T-helper 22 cell (primary cell): ENCODE measurements at regions not wholly inside any gene's neighbourhood (a gene's known extent, or its start where the extent isn't known, plus 50 kb on each side); places are given as distances from the start of the nearest gene placed in this dataset.
"Not testable (repeated sequence)": the region's sequence is repeated elsewhere in the genome, so short reads cannot be mapped to it uniquely, and the experiment has no call there.

Experiments
- DNase-seq: peaks from one replicate; pipeline ENCODE4 v3.0.0-alpha.2; 2020; ENCODE audit warnings: low read depth

DNA sequence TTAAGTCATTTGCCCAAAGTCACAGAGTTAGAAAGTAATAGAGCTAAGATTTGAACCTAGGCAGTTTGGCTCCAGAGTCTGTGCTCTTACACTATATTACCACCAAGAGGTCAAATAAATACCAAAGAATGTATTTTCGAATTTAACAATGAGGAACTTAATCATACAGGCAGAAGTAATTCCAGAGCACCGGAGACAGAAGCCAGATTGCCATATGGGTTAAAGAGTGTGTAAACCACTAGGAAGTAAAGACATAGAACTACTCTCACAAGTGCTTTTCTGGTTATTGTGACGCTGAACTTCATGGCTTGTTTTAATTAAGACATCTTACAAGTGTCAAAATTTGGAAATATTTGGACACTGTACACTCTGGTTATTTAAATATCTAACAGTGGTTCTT, 114.5 kb upstream of the NBPF19 start:
- not testable (repeated sequence) for DNase-seq

DNA sequence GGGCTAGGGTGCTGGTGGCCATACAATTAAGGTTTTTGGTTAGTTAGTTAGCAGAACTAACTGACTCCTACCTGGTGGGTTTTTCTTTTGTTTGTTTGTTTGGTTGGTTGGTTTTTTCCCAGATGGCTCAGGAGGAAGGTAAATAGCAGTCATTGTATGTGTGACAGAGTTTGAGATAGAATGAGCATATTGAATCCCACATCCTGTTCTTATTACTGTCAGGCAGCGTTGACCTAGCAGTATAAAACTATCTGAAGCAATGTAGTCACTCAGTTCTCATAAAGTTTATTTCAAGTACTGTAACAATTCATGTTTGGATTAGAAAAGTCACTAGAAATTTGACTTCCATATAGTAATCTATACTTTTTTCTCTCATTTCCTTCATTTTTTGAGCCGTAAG, 113.5 kb upstream of the NBPF19 start:
- DNase-seq, result not testable (repeated sequence)

DNA sequence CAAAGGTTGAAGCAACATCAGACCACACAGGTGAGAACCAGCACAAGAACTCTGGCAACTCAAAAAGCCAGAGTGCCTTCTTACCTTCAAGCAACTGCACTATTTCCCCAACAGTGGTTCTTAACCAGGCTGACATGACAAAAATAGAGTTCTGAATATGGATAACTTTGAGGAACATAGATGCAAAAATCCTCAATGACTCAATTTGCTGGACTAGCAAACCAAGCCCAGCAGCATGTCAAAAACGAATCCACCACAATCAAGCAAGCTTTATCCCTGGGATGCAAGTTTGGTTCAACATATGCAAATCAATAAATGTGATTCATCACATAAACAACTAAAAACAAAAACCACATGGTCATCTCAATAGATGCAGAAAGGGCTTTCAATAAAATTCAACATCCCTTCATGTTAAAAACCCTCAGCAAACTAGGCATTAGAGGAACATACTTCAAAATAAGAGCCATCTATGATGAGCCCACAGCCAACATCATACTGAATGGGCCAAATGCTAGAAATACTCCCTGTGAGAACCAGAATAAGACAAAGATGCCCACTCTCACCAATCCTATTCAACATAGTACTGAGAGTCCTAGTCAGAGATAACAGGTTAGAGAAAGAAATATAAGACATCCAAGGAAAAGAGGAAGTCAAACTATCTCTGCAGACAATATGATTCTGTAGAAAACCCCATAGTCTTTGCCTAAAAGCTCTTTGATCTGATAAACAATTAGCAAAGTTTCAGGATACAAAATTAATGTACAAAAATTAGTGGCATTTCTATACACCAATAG, 110.5 kb upstream of the NBPF19 start:
- not testable (repeated sequence) for DNase-seq

DNA sequence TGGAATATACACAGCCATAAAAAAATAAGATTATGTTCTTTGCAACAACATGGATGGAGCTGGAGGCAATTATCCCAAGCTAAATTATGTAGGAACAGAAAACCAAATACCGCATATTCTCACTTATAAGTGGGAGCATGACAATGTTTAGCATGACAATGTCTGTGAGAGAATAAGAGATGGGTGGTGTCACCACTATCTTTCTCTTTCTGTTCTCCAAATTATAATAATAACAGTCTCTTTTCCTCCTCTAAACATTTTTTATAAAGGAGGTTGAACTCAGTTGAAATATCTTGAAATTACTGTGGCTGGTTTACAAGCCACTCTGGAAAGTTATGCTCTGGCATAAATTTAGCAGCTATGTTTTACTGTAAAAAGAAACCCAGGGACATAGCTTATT, 108.4 kb upstream of the NBPF19 start:
- not testable (repeated sequence) for DNase-seq

DNA sequence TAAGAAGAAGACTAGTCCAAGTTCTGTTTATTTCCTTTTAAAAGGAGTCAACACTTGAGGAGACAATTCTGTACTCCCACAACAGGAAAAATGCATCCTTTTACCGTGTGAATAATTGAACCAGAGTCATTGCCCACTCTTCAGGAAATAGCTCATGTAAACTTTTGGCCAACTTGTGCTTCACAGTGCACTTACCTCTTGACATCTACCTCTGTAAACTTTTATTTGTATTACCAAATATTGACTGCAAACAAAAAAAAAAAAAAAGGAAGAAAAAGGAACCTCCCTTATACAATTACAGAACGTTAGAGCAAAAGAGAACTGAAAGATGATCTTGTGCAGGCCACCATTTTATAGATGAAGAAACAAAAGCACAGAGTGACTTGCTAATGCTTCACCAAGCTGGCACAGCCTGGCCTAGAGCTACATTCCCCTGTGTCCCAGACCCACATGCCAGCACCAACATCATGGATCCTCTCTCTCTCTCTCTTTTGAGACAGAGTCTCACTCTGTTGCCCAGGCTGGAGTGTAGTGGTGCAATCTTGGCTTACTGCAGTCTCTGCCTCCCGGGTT, 107.3 kb upstream of the NBPF19 start:
- not testable (repeated sequence) for DNase-seq

DNA sequence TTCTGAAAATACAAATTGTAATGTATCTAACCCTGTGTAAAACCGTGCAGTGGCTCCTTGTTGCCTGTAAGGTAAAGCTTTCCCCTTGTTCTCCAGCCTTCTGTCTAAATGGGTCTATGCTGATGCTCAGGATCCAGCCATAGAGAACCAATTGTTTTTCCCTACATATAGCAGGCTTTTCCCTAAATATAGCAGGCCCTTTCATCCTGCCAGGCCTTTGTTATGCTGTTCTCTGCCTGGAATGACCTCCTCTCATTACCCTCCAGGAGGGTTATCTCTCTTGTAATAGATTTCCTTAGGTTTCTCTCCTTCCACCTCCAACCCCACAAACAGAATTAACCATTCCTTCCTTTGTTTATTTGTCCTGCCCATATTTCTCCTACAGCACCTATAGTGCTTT, 106.5 kb upstream of the NBPF19 start:
- DNase-seq, result not testable (repeated sequence)

DNA sequence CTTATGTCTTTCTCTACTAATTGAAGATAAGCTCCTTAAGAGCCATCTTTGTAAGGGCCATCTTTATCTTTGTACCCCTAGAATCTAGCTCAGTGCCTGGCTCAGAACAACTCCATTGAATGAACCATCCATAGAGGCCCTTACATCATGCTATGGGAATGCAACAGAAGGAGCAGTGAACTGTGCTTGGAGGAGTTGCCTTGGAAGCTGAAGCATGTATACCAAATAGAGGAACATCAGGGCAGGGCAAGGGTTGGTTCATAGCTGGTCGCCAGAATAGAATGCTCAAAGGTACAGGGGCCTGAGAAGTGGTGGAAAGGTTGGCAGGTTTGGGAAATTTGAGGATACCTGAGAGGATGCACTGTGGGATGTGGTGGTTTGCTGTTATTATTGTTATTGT, 105.8 kb upstream of the NBPF19 start:
- DNase-seq, result not testable (repeated sequence)

DNA sequence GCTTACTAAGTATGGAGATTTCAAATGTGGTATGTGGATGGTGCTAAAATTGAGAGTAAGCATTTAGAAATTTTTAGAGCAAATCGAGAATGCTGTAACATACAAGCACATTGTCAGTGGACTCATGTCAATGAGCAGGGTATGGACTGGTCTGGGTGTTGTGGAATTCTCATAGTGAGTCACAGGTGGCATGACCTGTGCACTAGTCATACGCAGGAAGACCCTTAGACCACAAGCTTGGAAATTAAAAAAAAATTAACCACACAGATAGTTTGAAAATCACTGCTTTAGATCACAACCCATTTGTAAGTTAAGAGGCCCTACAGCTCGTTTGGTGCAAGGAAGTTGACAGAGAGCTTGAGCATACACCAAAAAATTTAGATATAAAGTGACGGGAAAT, 102.9 kb upstream of the NBPF19 start:
- DNase-seq, result not testable (repeated sequence)

DNA sequence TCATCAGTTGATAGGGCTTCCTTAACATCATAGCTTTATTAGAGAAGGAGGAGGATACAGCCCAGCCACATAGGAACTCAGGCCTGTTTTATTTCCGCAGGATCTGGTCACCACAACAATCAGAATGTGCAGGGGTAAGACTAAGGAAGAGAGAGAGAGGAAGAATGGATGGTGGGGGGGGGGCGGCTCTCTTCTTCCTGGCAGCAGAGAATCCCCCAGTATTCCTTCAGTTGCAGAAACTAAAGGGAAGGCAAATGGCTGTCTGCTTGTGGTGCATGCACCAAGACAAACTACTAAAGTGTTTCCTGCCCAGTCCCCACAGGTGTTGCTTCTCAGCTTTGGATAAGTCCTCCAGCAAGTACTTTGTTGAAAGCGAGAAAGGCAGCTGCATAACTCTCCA, 96.4 kb upstream of the NBPF19 start:
- DNase-seq, result peak; percentile 0

DNA sequence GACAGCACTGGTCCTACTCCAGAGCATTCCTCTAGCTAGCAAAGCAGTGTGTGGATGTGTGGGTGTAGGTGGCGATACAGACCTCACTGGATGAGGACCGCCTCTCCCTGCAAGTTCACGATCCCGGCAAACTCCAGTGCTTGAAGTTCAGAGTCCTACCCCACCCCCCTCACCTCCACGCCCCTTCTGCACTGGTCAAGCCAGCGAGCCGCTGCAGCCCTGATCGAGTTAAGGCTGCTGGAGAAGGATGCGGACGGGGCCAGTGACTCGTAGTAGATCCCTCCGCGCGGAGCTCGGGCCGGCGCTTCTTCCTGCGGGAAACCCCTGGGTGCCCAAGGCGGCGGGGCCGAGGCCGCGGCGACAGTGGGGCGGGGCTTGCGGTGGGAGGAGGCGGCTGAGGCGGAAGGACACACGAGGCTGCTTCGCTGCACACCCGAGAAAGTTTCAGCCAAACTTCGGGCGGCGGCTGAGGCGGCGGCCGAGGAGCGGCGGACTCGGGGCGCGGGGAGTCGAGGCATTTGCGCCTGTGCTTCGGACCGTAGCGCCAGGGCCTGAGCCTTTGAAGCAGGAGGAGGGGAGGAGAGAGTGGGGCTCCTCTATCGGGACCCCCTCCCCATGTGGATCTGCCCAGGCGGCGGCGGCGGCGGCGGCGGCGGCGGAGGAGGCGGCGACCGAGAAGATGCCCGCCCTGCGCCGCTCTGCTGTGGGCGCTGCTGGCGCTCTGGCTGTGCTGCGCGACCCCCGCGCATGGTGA, 84.5 kb upstream of the NBPF19 start:
- peak; percentile 34 for DNase-seq

DNA sequence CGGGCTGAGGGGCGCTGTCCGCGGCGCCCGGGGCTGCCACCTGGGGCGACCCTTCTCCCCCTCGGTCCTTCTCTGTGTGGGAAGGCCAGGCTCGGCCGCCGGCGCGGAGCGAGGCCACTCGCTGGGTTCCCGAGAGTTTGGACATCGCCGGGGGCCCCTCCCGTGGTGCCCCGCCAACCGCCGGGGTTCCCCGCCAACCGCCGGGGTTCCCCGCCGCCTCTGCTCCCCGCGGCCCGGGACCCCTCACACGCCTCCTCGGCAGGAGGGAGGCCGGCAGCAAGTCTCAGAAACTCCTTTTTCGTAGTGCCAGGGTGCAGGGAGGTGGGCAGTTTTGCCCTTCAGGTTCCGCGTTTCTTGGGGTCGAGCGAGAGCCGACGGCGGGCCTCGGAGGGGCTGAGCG, 83.9 kb upstream of the NBPF19 start:
- not testable (repeated sequence) for DNase-seq

DNA sequence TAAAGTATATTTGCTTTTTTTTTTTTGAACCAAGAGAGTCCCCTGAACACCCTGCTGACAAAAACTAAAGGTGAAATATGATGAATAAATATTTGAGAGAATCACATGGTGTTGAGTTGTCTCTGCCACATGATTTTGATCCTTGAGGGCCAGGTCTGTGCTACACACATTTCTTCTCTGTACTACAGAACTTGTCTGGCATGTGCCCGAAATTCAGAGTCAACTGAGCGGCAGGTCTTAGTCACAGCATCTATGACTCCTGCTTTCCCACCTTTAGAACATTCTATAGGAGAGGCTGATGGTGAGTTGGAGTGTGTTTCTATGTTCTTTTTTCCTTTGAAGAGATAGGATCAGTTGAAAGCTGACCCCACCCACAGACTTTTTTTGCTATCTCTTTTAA, 79.0 kb upstream of the NBPF19 start:
- DNase-seq, result not testable (repeated sequence)

DNA sequence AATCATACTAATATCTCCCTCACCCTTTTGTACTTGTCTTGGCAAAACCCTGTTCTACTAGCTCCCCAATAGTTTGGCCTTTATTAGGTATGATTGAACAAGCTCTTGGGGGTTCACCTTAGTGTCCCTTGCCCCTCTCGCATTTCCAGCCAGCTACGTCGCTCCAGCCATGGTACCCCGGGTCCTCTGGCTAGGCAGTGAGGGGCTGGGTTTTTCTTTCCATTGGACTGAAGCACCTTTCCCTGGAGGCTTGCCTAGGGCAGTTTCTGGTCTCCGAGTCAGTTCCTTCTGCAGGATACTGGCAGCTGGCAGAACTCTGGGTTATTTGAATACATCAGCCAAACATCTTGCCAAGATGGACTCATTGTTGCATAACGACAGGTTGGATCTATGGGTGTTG, 76.3 kb upstream of the NBPF19 start:
- DNase-seq, result not testable (repeated sequence)

DNA sequence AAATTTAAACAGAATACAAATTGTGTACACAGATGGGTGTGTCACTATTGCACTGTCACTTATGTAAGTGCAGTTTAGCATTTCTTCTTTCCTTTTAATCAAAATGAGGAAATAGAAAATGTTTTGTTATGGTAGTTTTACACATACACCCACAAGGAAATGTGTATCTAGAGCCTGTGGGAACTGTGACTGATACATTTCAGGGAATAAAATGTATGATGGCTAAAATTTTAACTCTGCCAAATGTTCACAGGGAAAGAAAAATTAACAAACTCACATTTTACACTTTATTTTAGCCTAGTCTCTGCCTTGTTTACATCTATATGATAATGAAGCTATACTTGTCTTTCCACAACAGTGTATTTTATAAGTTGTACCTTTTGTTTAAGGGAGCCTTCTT, 66.4 kb upstream of the NBPF19 start:
- not testable (repeated sequence) for DNase-seq

DNA sequence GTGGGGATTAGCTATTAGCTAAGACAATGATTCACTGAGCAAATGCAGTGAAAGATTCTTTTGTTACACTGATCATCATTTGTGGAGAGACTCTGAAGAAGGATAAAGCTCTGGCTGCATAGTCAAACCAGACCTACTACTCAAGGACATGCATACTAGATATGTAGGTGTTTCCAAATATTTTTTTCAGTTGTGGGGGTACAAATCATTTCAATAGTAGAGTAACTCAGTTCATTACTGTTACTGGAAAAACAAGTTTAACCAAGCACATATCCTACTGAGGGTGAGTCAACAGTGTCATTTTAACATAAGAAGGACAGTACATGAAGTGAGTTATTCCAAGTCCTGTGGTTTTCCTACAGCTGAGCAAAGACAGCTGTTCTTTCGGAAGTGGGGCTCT, 59.5 kb upstream of the NBPF19 start:
- DNase-seq, result not testable (repeated sequence)

DNA sequence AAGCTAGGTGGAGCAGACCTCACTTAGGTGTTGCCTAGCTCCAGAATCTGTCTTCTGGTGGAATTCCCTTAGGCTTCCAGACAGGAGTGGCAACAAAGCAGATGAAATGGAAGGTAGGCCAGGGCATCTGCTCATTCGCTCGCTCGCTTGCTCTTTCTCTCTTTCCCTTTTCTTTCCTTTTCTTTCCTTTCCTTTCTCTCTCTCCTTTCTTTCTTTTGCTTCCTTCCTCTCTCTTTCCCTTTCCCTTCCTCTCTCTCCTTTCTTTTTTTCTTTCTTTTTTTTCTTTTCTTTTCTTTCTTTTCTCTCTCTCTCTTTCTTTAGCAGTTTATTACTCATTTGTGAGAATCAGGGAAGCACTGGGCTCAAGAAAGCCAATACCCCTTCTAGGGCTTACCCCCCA, 56.1 kb upstream of the NBPF19 start:
- DNase-seq, result not testable (repeated sequence)

DNA sequence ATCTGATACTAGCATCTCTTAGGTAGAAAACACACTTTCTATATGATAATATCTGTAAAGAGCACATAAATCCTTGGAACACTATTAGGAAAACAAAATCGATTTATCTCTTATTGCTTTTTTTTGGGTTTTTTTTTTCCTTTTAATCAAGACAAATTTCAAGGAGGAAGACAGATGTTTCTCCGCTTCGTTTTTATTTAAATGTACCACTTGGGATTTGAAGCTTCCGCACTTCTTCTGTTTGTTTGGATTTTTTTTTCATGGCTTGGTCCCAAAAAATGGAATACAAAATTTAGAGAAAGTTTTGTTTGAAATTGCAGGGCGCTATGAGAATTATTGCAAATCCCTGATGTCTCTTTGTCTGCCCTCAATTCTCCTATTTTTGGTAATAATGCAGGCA, 51.7 kb upstream of the NBPF19 start:
- DNase-seq, result not testable (repeated sequence)
